ENCODE measurements at regions not wholly inside any gene's neighbourhood (a gene's known extent, or its start where the extent isn't known, plus 50 kb on each side); places are given as distances from the start of the nearest gene placed in this dataset.
"Not testable (repeated sequence)": the region's sequence is repeated elsewhere in the genome, so short reads cannot be mapped to it uniquely, and the experiment has no call there.

DNA sequence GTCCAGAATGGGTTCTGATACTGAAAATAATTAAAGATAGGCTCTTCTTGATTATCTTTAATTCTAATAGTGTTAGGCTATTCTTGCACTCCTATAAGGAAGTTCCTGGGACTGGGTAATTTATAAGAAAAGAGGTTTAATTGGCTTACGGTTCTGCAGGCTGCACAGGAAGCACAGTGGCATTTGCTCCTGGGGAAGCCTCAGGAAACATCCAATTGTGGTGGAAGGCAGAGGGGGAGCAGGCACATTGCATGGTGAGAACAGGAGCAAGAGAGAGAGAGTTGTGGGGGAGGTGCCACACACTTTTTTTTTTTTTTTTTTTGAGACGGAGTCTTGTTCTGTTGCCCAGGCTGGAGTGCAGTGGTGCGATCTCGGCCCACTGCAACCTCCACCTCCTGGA is 540.3 kb downstream of the RFPL4B start:
- FAIRE-seq: not testable (repeated sequence)

- no peak for FAIRE-seq
Observed at GRCh38 chr6:112899541-112899940, 552.4 kb downstream of the RFPL4B start.

DNA sequence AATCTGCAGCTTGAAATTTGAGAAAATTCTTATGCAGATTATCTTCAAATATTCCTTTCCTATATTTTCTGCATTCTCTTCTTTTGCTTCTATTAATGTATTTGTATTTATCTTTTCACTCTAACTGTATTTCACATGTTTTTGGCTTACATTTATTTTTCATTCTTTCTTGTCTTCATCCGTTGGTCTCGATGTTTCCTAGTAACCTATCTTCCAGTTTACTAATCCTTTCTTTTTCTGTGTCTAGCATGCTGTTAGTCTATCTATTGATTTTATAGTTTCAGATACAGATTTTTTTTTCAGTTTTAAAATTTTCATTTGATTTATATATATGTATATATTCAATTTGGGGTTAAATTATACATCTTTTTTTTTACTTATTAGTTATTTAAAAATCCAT is 556.2 kb downstream of the RFPL4B start:
- FAIRE-seq: peak; percentile 65

DNA sequence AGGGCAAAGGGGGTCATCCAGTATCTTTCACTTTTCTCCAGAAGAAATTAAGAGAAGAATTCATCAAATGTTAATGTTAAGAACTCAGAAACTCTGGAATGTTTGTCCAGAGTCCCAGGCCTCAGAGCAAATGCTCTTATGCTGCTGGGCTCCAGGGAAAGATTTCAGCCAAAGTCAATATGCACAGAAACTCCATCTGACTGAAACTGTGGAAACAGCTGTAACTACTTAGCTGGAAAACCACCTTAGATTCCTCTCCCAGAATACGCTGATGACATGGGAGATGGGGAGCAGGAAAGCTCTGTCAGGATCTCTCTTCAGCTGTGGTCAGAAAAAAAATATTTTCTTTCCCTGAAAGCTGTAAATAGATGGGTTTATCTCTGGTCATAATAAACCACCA is 559.6 kb downstream of the RFPL4B start:
- no peak for FAIRE-seq

DNA sequence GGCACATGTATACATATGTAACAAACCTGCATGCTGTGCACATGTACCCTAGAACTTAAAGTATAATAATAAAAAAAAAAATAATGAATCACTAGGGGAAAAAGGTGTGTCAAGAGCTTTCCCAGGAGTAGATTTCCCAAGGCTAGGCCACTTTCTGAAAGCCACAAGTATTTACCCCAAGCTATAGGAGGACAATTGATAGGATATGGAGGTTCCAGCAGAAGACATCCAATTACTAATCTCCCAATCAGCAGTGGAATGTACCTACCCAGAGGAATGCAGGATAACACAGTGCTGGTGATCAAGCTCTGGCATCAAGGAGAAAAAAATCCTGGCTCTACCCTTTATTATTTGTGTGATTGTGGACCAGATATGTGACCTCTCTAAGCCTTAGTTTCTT is 562.7 kb downstream of the RFPL4B start:
- FAIRE-seq: no peak

DNA sequence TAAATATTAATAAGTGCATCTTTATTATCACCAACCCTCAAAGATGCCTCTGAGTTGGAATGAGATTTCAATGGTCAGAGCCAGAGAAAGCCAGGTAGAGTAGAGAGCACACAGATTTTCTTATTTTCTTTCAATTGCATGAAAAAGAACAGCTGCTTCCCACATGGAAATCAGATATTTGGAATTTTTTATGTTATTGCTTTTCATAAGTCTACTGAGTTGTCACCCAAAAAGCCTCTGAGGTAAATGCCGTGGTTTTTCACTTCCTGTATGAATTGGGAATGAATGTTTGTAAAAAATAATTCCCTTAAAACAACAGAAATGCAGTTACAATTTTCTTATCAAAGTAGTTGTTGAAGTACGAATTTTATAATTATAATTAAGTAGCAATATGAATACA is 563.1 kb downstream of the RFPL4B start:
- FAIRE-seq: no peak

DNA sequence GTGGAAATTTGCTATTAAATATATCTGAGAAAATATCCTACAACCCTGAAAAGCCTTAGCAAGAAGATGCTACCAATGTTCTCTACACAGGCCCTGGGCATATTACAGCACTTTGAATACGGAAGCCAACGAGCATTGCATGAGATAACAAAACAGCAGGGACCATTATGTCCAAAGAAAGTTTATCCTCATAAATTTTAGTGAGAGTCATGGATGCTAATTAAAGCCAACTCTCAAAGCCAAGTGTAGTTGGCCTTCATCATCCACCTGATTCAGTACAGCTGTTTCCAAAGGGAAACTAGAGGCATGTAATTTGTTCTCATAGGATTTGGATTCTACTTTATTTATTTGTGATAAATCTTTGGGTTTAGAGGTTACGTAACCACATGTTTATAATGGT is 564.8 kb downstream of the RFPL4B start:
- no peak for FAIRE-seq

DNA sequence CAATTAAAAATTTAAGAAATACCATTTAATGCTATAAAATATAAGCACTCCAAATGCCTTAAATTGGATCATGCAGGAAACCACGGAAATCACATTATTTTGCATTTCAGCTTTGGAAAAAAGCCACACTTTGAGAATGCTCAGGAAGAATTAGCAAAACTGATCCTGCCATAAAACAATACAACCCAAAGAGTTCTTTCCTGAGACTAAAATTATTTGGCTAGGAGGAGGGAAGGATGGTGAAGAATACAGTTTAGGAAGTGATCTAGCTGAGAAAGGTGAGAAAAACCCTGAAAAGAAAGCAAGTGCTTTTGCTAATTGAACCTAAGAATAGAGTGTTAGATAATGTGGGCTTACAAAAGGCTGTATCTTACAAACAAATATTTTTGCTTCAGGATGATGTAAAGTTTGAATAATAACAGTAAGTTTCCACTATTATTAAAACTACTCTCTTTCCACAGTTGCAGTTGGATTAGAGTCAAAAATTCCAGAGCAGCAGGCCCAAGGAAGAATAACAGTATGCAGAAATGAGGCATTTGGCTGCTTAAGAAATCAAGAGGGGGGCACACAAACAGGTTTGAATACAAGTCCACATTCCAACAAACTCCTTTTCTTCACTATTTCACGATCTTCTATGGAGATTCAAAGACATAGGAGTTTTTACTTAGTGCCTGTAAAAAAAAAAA is 565.4 kb downstream of the RFPL4B start:
- no peak for FAIRE-seq

GRCh38 chr6:112919744-112920143 is 572.6 kb downstream of the RFPL4B start:
- FAIRE-seq: not testable (repeated sequence)

DNA sequence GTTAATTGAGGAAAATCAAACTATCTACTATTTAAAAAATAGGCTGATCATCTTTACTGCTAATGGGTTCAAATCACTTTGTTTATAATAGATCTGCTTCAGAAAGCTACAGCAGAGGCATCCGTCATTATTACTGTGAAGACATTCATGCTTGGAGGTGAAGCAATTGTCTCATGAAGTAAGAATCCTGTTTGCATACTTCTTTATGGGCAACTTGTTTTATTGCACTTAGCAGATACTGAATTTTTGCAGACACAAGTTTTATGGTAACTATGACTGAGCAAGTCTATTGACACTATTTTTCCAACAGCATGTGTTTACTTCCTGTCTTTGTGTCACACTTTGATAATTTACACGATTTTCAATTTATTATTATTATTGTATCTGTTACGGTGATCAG is 573.9 kb downstream of the RFPL4B start:
- no peak for FAIRE-seq

DNA sequence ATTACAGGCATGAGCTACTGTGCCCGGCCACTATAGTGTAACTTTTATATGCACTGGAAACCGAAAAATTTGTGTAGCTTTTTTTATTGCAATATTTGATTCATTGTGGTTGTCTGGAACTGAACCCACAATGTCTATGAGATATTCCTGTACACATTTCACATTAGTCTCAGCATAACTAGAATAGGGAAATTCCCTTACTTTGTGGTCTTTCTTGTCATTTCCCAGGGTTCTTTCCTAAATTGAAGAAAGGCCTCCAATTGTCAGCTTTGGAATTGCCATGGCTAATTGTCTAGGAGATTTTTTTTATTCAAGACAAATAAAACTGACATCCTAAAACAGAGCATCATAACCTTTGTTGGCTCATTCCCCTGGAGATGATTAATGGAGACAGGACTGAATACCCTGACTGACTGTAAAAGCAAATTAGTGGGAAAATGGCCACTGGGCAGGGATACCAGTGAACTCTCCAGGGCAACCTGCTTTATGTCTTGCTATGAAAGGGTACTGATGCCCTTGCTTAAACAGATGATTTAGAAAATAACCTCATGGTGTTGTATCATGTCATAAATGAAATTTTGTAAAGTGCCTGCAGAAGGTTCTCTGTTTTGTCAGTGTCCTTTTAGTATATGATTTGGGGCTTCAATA is 576.9 kb downstream of the RFPL4B start:
- FAIRE-seq: no peak

DNA sequence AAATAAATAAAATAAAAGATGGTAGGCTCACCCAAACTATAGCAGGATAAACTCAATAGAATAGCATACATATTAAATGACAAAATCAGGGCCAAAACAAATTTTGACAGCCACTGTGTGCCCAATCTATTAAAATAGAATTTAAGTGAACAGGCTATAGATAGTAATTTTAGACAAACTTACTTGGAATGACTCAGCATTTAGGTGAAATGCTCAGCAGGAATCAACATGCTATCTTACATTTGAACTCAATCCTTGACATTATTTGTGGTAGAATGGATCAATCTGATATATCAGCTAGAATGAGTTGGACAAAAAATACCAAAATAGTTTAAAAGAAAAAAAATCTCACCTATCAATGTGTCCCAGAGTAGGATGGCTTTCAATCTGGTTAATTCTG is 578.6 kb downstream of the RFPL4B start:
- no peak for FAIRE-seq

- FAIRE-seq: no peak
Observed at GRCh38 chr6:112927641-112928320, 580.7 kb downstream of the RFPL4B start.

DNA sequence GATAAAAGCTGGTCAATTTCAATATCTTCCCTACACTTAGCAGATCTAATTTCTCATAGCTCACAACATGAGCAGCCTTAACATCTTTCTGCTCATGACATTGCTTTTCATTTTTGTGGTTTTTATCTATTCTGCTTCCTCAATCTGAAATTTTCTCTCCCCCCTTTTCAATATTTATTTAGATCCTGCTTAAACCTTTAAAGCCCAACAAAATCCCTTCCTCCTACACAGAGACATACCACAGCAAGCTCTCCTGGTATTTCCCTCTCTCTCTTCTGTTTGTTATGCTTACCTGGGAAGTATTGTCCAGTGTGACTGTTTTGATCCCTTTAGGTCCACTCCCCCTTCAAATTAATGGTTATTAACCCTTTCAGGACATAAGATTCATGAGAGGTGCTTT is 582.5 kb downstream of the RFPL4B start:
- no peak for FAIRE-seq

- no peak for FAIRE-seq
Observed at GRCh38 chr6:112931832-112932231, 584.7 kb downstream of the RFPL4B start.

DNA sequence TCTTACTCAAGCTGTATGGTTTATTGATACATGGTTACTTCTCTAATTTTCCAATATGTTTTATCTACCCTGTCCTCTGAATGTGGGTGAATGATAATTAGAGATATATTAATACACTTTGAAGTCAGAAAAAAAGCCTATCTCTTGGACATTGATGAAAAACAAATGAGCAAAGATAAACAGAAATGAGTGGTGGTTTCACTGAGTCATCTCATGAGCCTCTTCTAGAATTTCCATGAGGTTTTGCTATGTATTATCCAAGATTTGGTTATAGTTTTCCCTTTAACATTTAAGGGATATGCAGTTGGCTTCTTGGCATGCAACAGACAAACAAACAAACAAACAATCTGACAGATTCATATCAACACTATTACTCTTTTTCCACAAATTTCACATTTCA is 586.8 kb downstream of the RFPL4B start:
- no peak for FAIRE-seq

GRCh38 chr6:112934433-112935327 is 587.5 kb downstream of the RFPL4B start:
- FAIRE-seq: no peak

DNA sequence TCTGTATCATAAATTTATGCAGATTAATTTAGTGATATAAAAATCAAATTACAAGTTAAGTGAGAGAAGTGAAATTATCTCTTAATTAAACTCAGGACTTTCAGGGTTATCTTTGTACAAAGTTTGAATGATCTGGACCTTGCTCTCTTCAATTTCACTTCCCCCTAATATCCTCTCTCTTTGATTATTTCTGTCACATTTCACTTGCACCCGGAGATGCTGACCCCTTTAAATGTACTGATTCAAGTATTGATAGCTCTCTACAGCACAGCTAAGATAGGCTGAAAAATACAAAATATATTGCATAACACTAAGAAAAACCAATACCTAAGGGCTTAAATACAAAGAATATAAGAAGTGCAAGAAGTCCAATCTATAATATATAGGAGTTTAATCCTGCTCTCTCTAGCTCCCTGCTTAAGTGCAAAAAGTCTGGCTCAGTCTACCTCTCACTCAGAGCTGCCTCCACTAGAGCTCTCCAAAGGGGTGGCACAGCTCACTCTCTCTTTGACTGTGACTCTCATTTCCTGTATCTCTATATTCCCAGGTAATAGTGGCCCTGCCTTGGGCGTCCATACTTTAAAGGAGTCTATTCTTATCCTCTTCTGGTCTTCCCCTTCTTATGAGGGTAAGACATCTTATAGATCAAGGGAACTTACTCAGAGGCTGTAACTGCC is 588.4 kb downstream of the RFPL4B start:
- FAIRE-seq: no peak

GRCh38 chr6:112936079-112936472 is 588.9 kb downstream of the RFPL4B start:
- no peak for FAIRE-seq

GRCh38 chr6:112936504-112936903 is 589.4 kb downstream of the RFPL4B start:
- FAIRE-seq: no peak

DNA sequence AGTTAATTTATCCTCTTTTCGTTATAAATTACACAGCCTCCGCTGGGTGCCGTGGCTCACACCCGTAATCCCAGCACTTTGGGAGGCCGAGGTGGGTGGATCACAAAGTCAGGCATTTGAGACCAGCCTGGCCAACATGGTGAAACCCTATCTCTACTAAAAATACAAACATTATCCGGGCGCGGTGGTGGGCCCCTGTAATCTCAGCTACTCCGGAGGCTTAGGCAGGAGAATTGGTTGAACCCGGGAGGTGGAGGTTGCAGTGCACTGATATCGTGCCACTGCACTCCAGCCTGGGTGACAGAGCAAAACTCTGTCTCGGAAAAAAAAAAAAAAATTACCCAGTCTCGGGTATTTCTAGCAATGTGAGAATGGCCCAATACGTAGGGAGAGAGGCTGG is 590.6 kb downstream of the RFPL4B start:
- FAIRE-seq: not testable (repeated sequence)

DNA sequence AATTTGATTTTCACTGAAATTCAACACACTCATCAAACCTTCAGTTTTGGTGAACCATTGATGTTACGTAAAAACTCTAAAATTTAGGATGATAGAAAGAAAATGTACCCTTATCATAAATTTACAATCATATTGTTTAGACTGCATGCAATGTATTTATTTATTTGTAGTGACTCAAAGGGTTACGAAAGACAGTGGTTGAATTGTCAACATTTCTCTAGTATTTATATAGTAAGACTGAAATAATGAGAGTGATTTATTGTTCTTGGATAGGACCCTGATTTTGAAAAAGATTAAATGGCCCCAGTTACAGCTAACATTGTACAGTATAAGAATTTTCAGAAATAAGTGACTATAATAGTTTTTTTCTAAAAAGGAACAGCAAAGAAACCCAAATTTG is 591.5 kb downstream of the RFPL4B start:
- FAIRE-seq: no peak

DNA sequence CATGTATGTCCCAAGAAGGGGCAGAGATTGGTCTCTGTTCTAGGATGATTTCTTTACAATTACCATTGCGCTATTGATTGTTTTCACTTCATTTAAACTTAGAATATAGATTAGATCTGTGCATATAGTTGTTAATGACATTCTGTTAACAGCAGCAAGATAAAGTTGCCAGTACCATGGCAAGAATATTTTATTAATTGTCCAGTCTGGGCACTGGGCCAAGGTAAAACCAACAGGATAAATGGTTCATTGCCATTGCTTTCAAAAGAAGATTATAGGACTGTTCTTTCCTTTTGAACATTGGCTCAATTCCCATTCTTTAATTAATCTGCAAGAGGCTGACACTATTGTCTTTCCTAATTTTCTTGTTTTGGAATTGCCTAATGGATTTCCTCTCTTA is 592.4 kb downstream of the RFPL4B start:
- FAIRE-seq: no peak
